Glutamatergic neuron (in vitro differentiated cells): ENCODE measurements at regions not wholly inside any gene's neighbourhood (a gene's known extent, or its start where the extent isn't known, plus 50 kb on each side); places are given as distances from the start of the nearest gene placed in this dataset.

Source experiments
- DNase-seq: peaks from one replicate; pipeline ENCODE4 v3.0.0; 2022
- H3K27ac Mint-ChIP-seq: one replicate; pipeline ENCODE4 v1.8.0; 2020; ENCODE audit warnings: mild to moderate bottlenecking, mixed read lengths, inconsistent platforms; ENCODE audit not compliant: unreplicated experiment
- H3K27me3 Mint-ChIP-seq: one replicate; pipeline ENCODE4 v1.8.0; 2020; ENCODE audit warnings: mild to moderate bottlenecking, moderate library complexity, mixed read lengths, inconsistent platforms; ENCODE audit not compliant: unreplicated experiment
- H3K36me3 Mint-ChIP-seq: one replicate; pipeline ENCODE4 v1.8.0; 2020; ENCODE audit warnings: mild to moderate bottlenecking, mixed read lengths, inconsistent platforms; ENCODE audit not compliant: unreplicated experiment
- H3K4me1 Mint-ChIP-seq: one replicate; pipeline ENCODE4 v1.8.0; 2020; ENCODE audit warnings: mild to moderate bottlenecking, low read depth, mixed read lengths, inconsistent platforms; ENCODE audit not compliant: unreplicated experiment
- H3K4me3 Mint-ChIP-seq: one replicate; pipeline ENCODE4 v1.8.0; 2020; ENCODE audit warnings: mild to moderate bottlenecking, mixed read lengths, inconsistent platforms; ENCODE audit not compliant: unreplicated experiment
- H3K9me3 Mint-ChIP-seq: one replicate; pipeline ENCODE4 v1.8.0; 2020; ENCODE audit warnings: mild to moderate bottlenecking, moderate library complexity, mixed read lengths, inconsistent platforms; ENCODE audit not compliant: unreplicated experiment
- CTCF ChIP-seq: fragments of 200-600 bp; sonication (generic); IDR thresholded peaks from one replicate; pipeline ENCODE4 v1.5.0; 2021; ENCODE audit not compliant: partially characterized antibody, unreplicated experiment

- DNase-seq, result no peak
- no peak for TF ChIP-seq CTCF
- Mint-ChIP-seq H3K9me3 (no peaks in the 10 kb centered on the region), H3K4me1 (peaks cover 7% of the 10 kb centered on the region), H3K27ac (no peak overlapping the region), H3K4me3 (no peak overlapping the region), H3K36me3 (no peaks in the 10 kb centered on the region), H3K27me3 (peaks cover 4% of the 10 kb centered on the region)
Observed at GRCh38 chr11:45541693-45542434, 123.6 kb downstream of the CHST1 start.

GRCh38 chr11:45538939-45539338 lies 126.5 kb downstream of the CHST1 start:
- H3K36me3 Mint-ChIP-seq, result no peaks in the 10 kb centered on the region
- peaks cover 17% of the 10 kb centered on the region for H3K4me1 Mint-ChIP-seq
- no peaks in the 10 kb centered on the region for H3K9me3 Mint-ChIP-seq
- H3K27me3 Mint-ChIP-seq, result peaks cover 7% of the 10 kb centered on the region
- TF ChIP-seq CTCF, result no peak
- no peak for DNase-seq
- no peak overlapping the region for H3K27ac Mint-ChIP-seq
- no peak overlapping the region for H3K4me3 Mint-ChIP-seq

- no peak overlapping the region for H3K4me3 Mint-ChIP-seq
- DNase-seq, result no peak
Observed at GRCh38 chr11:45538363-45538762, 127.1 kb downstream of the CHST1 start.

GRCh38 chr11:45537614-45538013 lies 127.8 kb downstream of the CHST1 start:
- Mint-ChIP-seq H3K4me3 (no peak overlapping the region), H3K36me3 (no peaks in the 10 kb centered on the region), H3K27me3 (peaks cover 7% of the 10 kb centered on the region)

More at GRCh38 chr11:45538363-45538762, 127.1 kb downstream of the CHST1 start:
- no peak overlapping the region for H3K27ac Mint-ChIP-seq
- H3K4me1 Mint-ChIP-seq, result peaks cover 17% of the 10 kb centered on the region
- no peaks in the 10 kb centered on the region for H3K9me3 Mint-ChIP-seq
- no peaks in the 10 kb centered on the region for H3K36me3 Mint-ChIP-seq
- TF ChIP-seq CTCF, result no peak
- H3K27me3 Mint-ChIP-seq, result peaks cover 7% of the 10 kb centered on the region

More at GRCh38 chr11:45537614-45538013, 127.8 kb downstream of the CHST1 start:
- H3K9me3 Mint-ChIP-seq, result no peaks in the 10 kb centered on the region
- peaks cover 17% of the 10 kb centered on the region for H3K4me1 Mint-ChIP-seq
- no peak for TF ChIP-seq CTCF
- no peak overlapping the region for H3K27ac Mint-ChIP-seq
- DNase-seq, result no peak
